ENCODE measurements at regions not wholly inside any gene's neighbourhood (a gene's known extent, or its start where the extent isn't known, plus 50 kb on each side); places are given as distances from the start of the nearest gene placed in this dataset.

- Histone ChIP-seq H3K27ac (ENCODE audit: low read length in 2 of 2) (no peak overlapping the region), H2AFZ (ENCODE audit: insufficient read depth, low read depth, low read length, poor library complexity, severe bottlenecking) (no peak overlapping the region), H3K36me3 (replicated peaks in 1 of 2; ENCODE audit: control extremely low read depth in 1 of 2, control insufficient read depth in 1 of 2, extremely low read depth in 1 of 2, insufficient read depth in 2 of 2, low read length in 1 of 2) (no peaks in the 10 kb centered on the region), H3K4me1 (ENCODE audit: control insufficient read depth in 2 of 2, insufficient read depth in 2 of 2, low read length in 2 of 2) (no peaks in the 10 kb centered on the region), H3K27me3 (replicated peaks in 1 of 4; ENCODE audit: control extremely low read depth in 1 of 4, control insufficient read depth in 3 of 4, insufficient read depth in 4 of 4, low read length in 3 of 4) (no peaks in the 10 kb centered on the region), H4K20me1 (ENCODE audit: control insufficient read depth, insufficient read depth, low read length, poor library complexity, severe bottlenecking) (no peaks in the 10 kb centered on the region), H3K9me3 (ENCODE audit: control extremely low read depth in 1 of 3, control insufficient read depth in 2 of 3, insufficient read depth in 1 of 3, low read length in 2 of 3) (no peaks in the 10 kb centered on the region), H3K4me2 (replicated peaks; ENCODE audit: low read depth, low read length, poor library complexity, severe bottlenecking) (no peak overlapping the region), H3K79me2 (ENCODE audit: control insufficient read depth, insufficient read depth, low read length) (no peaks in the 10 kb centered on the region), H3K9ac (ENCODE audit: low read length) (no peak overlapping the region), H3K4me3 (ENCODE audit: control extremely low read depth in 1 of 5, extremely low read depth in 1 of 5, insufficient read depth in 1 of 5, low read depth in 2 of 5, low read length in 4 of 5) (no peak overlapping the region)
- no peak for TF ChIP-seq EZH2 (IDR thresholded peaks at IDR 0.05; ENCODE audit: borderline replicate concordance, insufficient read depth, low read depth, low read length, poor library complexity, severe bottlenecking)
- TF ChIP-seq CTCF (IDR thresholded peaks at IDR 0.05) = no peak
- WGBS (ENCODE audit: insufficient coverage) = 100% methylated on average over 1 of the region's 5 CpGs
- Mint-ChIP-seq H3K27ac (no peak overlapping the region), H3K4me3 (no peak overlapping the region), H3K4me1 (no peaks in the 10 kb centered on the region), H3K9me3 (ENCODE audit: insufficient read depth) (no peaks in the 10 kb centered on the region), H3K27me3 (no peaks in the 10 kb centered on the region)
- DNase-seq (no peak), ATAC-seq (ENCODE audit: low read depth) (no peak)
- CTCF ChIA-PET = interaction anchor here (1.2 kb wide), 1 partner anchor 18 kb away, joined by 3 read pairs; no protein-coding TSS in a partner anchor
- intact Hi-C loops (cut with micrococcal nuclease) = no loop called here
- POLR2A ChIA-PET = no interaction called here
Observed at GRCh38 chr5:98130261-98131035, 643.0 kb upstream of the RGMB start.

DNA sequence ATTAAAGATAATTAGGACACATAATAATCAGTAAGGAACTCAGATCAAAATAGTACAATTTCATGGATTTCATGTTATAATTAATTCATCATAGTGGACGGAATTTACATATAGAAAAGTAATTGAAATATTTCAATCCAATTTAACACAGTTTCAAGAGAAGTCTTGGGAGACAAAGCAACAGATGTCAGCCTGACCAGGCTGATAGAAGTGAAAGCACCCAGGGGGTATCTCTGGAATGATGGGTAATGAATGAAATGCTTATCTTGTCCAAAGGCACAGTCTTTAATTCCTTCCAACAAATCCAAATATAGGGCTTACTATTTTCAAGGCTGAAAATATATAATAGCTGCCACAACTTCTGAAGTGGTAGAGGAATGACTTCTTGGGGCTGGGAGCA is 629.3 kb upstream of the RGMB start:
- TF ChIP-seq CTCF (IDR thresholded peaks at IDR 0.05) (no peak), EZH2 (IDR thresholded peaks at IDR 0.05; ENCODE audit: borderline replicate concordance, insufficient read depth, low read depth, low read length, poor library complexity, severe bottlenecking) (no peak)
- H3K9me3 Mint-ChIP-seq (ENCODE audit: insufficient read depth) = no peaks in the 10 kb centered on the region
- Histone ChIP-seq H3K27me3 (replicated peaks in 1 of 4; ENCODE audit: control extremely low read depth in 1 of 4, control insufficient read depth in 3 of 4, insufficient read depth in 4 of 4, low read length in 3 of 4) (no peaks in the 10 kb centered on the region), H3K9ac (ENCODE audit: low read length) (no peak overlapping the region), H4K20me1 (ENCODE audit: control insufficient read depth, insufficient read depth, low read length, poor library complexity, severe bottlenecking) (no peaks in the 10 kb centered on the region), H3K79me2 (ENCODE audit: control insufficient read depth, insufficient read depth, low read length) (no peaks in the 10 kb centered on the region), H3K4me1 (ENCODE audit: control insufficient read depth in 2 of 2, insufficient read depth in 2 of 2, low read length in 2 of 2) (no peaks in the 10 kb centered on the region), H3K4me2 (replicated peaks; ENCODE audit: low read depth, low read length, poor library complexity, severe bottlenecking) (no peak overlapping the region), H2AFZ (ENCODE audit: insufficient read depth, low read depth, low read length, poor library complexity, severe bottlenecking) (no peak overlapping the region), H3K9me3 (ENCODE audit: control extremely low read depth in 1 of 3, control insufficient read depth in 2 of 3, insufficient read depth in 1 of 3, low read length in 2 of 3) (no peaks in the 10 kb centered on the region), H3K4me3 (ENCODE audit: control extremely low read depth in 1 of 5, extremely low read depth in 1 of 5, insufficient read depth in 1 of 5, low read depth in 2 of 5, low read length in 4 of 5) (no peak overlapping the region), H3K36me3 (replicated peaks in 1 of 2; ENCODE audit: control extremely low read depth in 1 of 2, control insufficient read depth in 1 of 2, extremely low read depth in 1 of 2, insufficient read depth in 2 of 2, low read length in 1 of 2) (no peaks in the 10 kb centered on the region), H3K27ac (ENCODE audit: low read length in 2 of 2) (no peak overlapping the region)
- H3K4me1 Mint-ChIP-seq = no peaks in the 10 kb centered on the region
- intact Hi-C loops (cut with micrococcal nuclease) = no loop called here
- no peaks in the 10 kb centered on the region for H3K27me3 Mint-ChIP-seq
- ChIA-PET POLR2A (no interaction called here), CTCF (no interaction called here)
- ATAC-seq (ENCODE audit: low read depth) (no peak), DNase-seq (no peak)
- no CpG with 5 or more reads among the region's 1 CpG for WGBS (ENCODE audit: insufficient coverage)
- no peak overlapping the region for H3K27ac Mint-ChIP-seq
- H3K4me3 Mint-ChIP-seq = no peak overlapping the region
